ENCODE measurements at regions not wholly inside any gene's neighbourhood (a gene's known extent, or its start where the extent isn't known, plus 50 kb on each side); places are given as distances from the start of the nearest gene placed in this dataset.
A peak's percentile ranks its signal among the peaks of the same experiment; 100 is the strongest.

DNA sequence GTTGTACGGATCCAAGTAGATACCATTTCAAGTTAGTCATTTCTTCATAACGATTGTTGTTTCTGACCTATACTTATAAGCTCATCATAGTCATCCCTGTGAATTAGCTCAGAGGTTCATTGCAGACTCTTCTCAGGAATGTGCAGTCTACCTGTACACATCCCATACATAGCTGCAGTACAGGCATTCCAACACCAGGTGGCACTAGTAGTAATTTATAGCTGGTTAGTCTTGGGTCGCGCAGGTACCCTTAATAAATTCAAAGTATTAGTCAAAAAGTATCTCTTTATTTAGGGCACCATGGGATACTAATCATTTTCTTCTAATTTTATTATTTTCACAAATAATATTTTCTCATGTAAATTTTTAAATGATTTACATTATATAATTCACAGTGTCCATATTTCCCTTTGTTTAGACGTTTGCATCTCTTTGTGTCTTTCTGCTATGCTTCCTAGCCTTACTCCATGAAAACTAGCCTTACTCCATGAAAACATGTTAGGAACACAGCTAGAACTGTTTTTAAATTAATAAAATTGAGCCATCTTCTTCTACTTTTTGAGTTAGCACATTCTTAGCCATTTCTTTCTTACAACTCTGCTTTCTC lies 128.6 kb upstream of the FAM83B start:
- DNase-seq (ENCODE audit: low spot score): peak; percentile 57

GRCh38 chr6:54718541-54719023 lies 128.0 kb upstream of the FAM83B start:
- DNase-seq (ENCODE audit: low spot score): no peak

- DNase-seq (ENCODE audit: low spot score): no peak
Observed at GRCh38 chr6:54719131-54719530, 127.4 kb upstream of the FAM83B start.

DNA sequence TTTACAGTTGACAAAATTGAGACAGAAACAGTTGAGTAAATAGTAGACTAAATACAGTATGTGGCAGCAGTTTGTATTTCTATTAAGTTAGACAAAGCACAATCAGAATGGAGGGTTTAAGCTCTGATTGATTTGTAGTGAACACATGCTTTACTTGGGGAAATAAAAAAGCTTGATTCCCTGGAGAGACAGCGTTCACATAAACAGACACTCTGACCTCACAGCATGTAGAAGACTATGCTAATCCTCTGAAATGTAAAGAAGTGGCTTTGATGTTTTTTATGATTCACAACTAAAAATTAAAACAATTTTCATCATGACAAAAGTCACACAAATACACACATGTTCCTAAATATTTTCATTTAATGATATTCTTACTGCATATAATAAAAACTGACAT lies 126.9 kb upstream of the FAM83B start:
- no peak for DNase-seq (ENCODE audit: low spot score)

- no peak for DNase-seq (ENCODE audit: low spot score)
Observed at GRCh38 chr6:54722328-54722727, 124.2 kb upstream of the FAM83B start.

DNA sequence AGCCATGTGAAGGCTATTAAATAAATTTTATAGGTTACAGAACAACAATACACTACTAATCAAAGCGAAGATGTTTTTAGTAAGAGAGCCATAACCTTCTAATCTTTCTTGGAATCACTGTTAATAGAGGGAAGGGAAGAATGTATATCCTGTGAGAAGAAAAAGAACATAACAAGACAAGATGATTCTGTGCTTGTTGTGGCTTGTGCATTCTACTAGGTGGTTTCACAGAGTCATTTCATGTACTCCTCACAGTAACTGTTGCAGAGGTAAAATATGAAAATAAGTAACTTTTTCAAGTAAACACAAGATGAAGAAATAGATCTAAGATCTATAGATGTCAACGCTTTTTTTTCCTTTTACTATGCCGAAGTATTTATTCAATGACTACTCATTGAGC lies 116.9 kb upstream of the FAM83B start:
- no peak for DNase-seq (ENCODE audit: low spot score)

DNA sequence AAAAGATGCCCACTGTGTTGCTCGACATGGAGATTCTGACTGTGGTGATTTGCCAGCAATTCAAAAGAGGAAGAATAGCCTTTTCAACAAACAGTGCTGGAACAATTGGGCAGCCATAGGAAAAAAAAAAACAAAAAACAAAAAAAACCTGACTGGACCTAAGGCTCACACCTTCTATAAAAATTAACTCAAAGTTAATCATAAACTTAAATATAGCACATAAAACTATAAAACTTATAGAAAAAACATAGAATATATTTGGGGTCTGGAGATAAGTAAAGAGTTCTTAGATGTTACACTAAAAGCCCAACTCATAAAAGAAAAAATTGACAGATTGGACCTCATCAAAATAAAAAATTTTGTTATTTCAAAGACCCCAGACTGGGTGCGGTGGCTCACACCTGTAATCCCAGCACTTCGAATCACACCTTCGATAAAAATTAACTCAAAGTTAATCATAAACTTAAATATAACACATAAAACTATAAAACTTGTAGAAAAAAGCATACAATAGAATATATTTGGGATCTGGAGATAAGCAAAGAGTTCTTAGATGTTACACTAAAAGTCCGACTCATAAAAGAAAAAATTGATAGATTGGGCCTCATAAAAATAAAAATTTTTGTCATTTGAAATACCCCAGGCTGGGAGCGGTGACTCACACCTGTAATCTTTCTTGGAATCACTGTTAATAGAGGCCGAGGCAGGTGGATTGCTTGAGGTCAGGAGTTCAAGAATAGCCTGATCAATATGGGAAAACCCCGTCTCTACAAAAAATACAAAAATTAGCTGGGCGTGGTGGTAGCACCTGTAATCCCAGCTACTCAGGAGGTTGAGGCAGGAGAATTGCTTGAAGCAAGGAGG lies 115.6 kb upstream of the FAM83B start:
- DNase-seq (ENCODE audit: low spot score): no peak

DNA sequence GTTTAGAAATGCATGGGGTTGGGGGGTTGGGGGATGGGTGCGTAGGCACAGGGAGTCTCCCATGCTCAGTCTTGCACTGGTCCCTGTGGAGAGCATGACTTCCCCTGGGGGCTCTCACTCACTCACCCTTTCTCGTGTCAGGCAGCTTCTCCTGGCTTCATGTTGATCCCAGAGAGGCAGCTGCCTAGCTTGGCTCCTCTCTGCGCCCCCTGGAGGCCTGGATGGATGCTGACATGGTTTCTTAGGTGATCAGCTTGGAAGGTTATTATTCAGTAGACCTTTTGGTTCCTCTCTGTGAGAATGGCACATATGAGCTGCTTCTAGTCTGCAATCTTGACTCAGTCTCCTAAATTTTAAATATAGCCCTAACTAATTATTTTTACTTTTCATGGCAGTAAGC lies 109.3 kb upstream of the FAM83B start:
- no peak for DNase-seq (ENCODE audit: low spot score)

- DNase-seq (ENCODE audit: low spot score): no peak
Observed at GRCh38 chr6:54747955-54748354, 98.6 kb upstream of the FAM83B start.

DNA sequence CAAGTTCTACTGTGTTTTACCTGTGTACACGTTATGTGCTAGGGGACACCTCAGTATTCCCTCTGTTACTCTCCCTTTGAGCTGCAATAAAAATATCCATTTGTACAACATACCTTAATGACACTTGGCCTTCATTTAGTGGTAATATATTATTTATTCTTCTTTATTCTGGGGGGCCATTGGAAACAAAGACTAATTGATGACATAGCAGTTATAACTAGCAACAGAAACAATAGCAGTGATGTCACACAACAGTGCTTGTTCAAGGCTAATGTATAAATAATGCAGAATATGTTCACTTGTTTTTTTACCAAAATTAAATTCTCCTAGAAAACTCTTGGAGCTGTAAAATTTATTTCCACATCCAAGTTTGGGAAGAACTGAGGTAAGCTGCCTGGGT lies 92.2 kb upstream of the FAM83B start:
- no peak for DNase-seq (ENCODE audit: low spot score)

- no peak for DNase-seq (ENCODE audit: low spot score)
Observed at GRCh38 chr6:54758340-54758739, 88.2 kb upstream of the FAM83B start.

GRCh38 chr6:54768494-54768893 lies 78.1 kb upstream of the FAM83B start:
- no peak for DNase-seq (ENCODE audit: low spot score)

GRCh38 chr6:54770328-54770727 lies 76.2 kb upstream of the FAM83B start:
- no peak for DNase-seq (ENCODE audit: low spot score)

DNA sequence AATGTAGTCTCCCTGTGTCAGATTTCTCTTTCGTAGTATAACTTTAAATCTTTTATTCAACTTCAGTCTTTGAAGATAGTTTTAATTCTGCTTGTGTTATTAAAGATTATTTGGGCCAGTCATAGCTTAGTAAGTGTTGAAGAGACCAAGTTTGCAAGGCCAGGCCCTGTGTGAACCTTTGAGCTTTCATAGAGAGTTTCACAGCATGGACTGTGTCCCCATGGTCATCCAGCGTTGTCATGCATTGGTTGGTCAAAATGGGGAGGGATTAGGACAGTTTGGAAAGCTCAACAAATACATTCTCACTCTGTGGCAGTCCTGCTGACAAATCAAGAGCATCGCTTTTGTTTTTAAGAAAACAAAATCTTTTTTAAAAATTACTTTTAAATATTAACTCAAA lies 74.6 kb upstream of the FAM83B start:
- no peak for DNase-seq (ENCODE audit: low spot score)

GRCh38 chr6:54772610-54773009 lies 74.0 kb upstream of the FAM83B start:
- no peak for DNase-seq (ENCODE audit: low spot score)

GRCh38 chr6:54775576-54775975 lies 71.0 kb upstream of the FAM83B start:
- DNase-seq (ENCODE audit: low spot score): no peak

- DNase-seq (ENCODE audit: low spot score): no peak
Observed at GRCh38 chr6:54776891-54777290, 69.7 kb upstream of the FAM83B start.

GRCh38 chr6:54778731-54779130 lies 67.8 kb upstream of the FAM83B start:
- no peak for DNase-seq (ENCODE audit: low spot score)

- no peak for DNase-seq (ENCODE audit: low spot score)
Observed at GRCh38 chr6:54784011-54784410, 62.6 kb upstream of the FAM83B start.

DNA sequence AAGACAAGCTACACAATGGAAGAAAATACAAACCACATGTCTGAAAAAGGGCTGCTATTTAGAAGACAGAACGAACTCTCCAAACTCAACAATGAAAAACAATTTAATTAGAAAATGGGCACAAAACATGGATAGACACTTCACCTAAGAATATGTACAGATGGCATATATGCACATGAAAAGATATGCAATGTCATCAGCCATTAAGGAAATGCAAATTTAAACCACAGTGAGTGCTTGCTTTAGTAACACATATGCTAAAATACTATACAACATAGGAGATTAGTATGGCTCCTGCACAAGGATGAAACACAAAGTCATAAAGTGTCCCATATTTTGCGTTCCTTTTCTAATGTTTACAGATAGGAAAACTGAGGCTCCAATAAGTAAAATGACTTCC lies 60.4 kb upstream of the FAM83B start:
- DNase-seq (ENCODE audit: low spot score): no peak

DNA sequence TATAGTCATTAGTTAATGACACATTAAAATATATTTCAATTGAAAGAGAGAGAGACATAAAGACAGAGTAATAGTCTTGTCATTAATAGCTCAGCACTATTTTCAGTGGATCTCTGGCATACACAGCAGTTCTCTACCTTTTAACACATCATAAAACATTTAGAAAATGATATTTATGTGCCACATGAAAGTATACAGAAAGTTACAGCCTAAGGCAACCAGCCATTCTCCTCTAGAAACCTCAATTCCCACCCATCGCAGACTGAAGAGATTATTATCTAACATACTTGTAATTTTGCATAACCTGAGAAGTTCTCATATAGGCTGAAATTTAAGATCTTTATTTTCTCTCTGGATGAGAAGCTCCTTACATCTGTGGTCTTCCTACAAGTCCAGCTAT lies 58.7 kb upstream of the FAM83B start:
- DNase-seq (ENCODE audit: low spot score): no peak

Measured in hematopoietic multipotent progenitor cell treated with erythropoietin and hydrocortisone succinate and interleukin-3 and kit ligand, for 15 days (in vitro differentiated cells).